Activated T-helper 17 cell treated with anti-CD3 and anti-CD28 coated beads, Interleukin-2, amount 50 U/mL, for 72 hours (primary cell): ENCODE measurements at regions not wholly inside any gene's neighbourhood (a gene's known extent, or its start where the extent isn't known, plus 50 kb on each side); places are given as distances from the start of the nearest gene placed in this dataset.
"Not testable (repeated sequence)": the region's sequence is repeated elsewhere in the genome, so short reads cannot be mapped to it uniquely, and the experiment has no call there.

Source experiments
- ATAC-seq: fragments of 150-1000 bp; cut with Tn5 transposase; replicated peaks from 2 replicates; pipeline ENCODE4 v1.10.0; 2021; ENCODE audit warnings: mild to moderate bottlenecking, moderate library complexity
- H3K27ac Mint-ChIP-seq: one replicate; pipeline ENCODE4 v1.8.0; 2022; ENCODE audit warnings: mixed read lengths
- H3K27me3 Mint-ChIP-seq: one replicate; pipeline ENCODE4 v1.8.0; 2022; ENCODE audit warnings: mixed read lengths
- H3K36me3 Mint-ChIP-seq: one replicate; pipeline ENCODE4 v1.8.0; 2022; ENCODE audit warnings: low read depth, mild to moderate bottlenecking, mixed read lengths
- H3K4me1 Mint-ChIP-seq: one replicate; pipeline ENCODE4 v1.8.0; 2022; ENCODE audit warnings: mixed read lengths
- H3K4me3 Mint-ChIP-seq: one replicate; pipeline ENCODE4 v1.8.0; 2022; ENCODE audit warnings: mild to moderate bottlenecking, mixed read lengths
- H3K9me3 Mint-ChIP-seq: one replicate; pipeline ENCODE4 v1.8.0; 2022; ENCODE audit warnings: mixed read lengths

DNA sequence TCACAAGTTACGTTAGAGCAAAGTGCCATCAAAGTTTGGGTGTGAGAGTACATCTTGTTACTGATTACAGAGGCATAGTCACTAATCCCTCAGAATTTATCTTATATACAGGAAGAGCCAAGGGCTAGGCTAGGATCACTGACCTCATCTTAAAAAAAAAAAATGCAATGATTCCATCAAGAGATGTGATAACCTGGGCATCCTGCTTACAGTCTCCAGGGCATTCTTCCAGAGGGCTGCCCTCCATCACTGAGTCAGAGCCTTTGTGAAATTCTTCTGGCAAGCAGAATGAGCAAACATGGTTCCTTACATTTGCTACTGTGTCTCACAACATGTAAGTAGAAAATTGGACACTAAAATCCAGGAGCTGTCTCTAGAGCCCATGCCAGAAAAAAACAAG, 410.6 kb downstream of the ZFHX3 start:
- Mint-ChIP-seq H3K9me3 (peaks cover 11% of the 10 kb centered on the region), H3K4me1 (no peaks in the 10 kb centered on the region), H3K27me3 (no peaks in the 10 kb centered on the region), H3K36me3 (no peaks in the 10 kb centered on the region), H3K4me3 (no peak overlapping the region), H3K27ac (no peak overlapping the region)
- no peak for ATAC-seq

DNA sequence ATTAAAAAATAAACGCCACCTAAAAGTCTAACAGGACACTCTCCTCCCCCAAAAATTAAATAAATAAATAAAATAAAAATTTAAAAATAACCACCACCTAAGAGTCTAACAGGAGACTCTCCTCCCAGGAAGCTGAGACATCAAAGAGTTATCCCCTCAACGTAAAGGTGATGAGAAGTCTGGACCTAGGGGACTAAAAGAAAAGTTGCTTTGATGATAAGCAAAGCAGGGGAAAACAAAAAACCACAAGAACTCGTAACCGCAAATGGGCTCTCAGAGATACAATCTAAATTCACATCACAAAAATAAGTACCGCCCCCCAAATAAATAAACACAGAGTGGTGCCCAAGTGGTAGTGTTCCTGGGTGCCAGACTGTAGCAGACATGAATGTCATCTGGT, 412.2 kb downstream of the ZFHX3 start:
- Mint-ChIP-seq H3K36me3 (no peaks in the 10 kb centered on the region), H3K9me3 (peaks cover 11% of the 10 kb centered on the region), H3K4me3 (no peak overlapping the region), H3K27me3 (no peaks in the 10 kb centered on the region), H3K4me1 (no peaks in the 10 kb centered on the region), H3K27ac (no peak overlapping the region)
- no peak for ATAC-seq

DNA sequence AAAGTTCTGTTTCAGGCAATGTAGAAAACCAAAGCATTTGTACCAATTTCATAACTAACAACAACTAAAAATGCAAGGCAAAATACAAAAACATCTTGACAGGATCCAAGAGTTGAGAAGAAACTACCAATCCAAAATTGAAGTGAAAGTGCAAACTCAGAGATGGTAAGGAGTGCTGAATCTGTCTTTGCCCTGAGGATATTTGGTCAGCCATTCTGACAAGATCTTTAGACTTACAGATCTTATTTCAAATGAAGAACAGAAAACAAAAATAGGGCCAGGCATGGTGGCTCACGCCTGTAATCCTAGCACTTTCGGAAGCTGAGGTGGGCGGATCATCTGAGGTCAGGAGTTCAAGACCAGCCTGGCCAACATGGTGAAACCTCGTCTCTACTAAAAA, 412.8 kb downstream of the ZFHX3 start:
- H3K27ac Mint-ChIP-seq, result no peak overlapping the region
- peaks cover 11% of the 10 kb centered on the region for H3K9me3 Mint-ChIP-seq
- no peaks in the 10 kb centered on the region for H3K4me1 Mint-ChIP-seq
- no peak overlapping the region for H3K4me3 Mint-ChIP-seq
- H3K27me3 Mint-ChIP-seq, result no peaks in the 10 kb centered on the region
- ATAC-seq, result no peak
- H3K36me3 Mint-ChIP-seq, result no peaks in the 10 kb centered on the region

DNA sequence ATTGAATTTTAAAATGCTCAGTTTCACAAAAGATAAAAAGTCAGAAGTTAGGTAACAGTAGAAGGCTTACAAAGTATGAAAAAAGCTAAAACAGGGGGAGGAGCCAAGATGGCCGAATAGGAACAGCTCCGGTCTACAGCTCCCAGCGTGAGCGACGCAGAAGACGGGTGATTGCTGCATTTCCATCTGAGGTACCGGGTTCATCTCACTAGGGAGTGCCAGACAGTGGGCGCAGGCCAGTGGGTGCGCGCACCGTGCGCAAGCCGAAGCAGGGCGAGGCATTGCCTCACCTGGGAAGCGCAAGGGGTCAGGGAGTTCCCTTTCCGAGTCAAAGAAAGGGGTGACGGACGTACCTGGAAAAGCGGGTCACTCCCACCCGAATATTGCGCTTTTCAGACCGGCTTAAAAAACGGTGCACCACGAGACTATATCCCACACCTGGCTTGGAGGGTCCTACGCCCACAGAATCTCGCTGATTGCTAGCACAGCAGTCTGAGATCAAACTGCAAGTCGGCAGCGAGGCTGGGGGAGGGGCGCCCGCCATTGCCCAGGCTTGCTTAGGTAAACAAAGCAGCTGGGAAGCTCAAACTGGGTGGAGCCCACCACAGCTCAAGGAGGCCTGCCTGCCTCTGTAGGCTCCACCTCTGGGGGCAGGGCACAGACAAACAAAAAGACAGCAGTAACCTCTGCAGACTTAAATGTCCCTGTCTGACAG, 420.6 kb downstream of the ZFHX3 start:
- not testable (repeated sequence) for ATAC-seq, H3K36me3 Mint-ChIP-seq, H3K4me3 Mint-ChIP-seq, H3K27me3 Mint-ChIP-seq, H3K4me1 Mint-ChIP-seq, H3K27ac Mint-ChIP-seq
- peaks cover 12% of the 10 kb centered on the region for H3K9me3 Mint-ChIP-seq

DNA sequence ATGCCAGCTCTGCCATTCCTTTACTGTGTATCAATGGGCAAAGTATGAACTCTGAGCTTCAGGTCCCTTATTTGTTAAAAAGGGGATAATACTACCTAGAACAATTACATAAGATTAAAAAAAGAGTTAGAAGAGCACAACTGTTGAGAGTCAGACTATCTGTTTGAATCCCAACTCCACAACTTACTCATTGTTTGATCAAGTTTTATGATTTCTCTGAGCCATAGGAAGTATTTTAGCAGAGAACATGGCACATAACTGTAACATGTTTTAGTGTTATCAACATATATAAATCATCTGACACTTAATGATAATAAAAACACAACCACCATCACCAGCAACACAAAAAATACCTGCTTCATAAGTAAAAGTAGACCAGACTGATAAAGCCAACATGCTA, 421.3 kb downstream of the ZFHX3 start:
- ATAC-seq, result no peak
- Mint-ChIP-seq H3K27ac (no peak overlapping the region), H3K4me1 (no peaks in the 10 kb centered on the region), H3K27me3 (no peaks in the 10 kb centered on the region), H3K9me3 (peaks cover 12% of the 10 kb centered on the region), H3K4me3 (no peak overlapping the region), H3K36me3 (no peaks in the 10 kb centered on the region)

DNA sequence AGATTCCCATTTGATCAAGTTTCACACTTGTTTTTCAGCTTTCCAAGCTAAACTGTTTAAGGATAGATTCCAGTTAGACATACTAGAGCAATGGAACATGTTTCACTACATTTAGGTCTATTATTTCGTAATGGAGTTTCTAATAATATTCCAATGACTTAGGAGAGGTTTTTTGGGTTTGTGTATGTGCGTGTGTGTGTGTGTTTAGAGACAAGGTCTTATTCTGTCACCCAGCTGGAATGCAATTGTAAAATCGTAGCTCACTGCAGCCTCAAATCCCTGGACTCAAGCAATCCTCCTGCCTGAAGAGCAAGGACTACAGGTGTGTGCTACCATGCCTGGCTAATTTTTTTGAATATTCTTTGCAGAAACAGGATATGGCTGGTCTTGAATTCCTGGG, 426.3 kb downstream of the ZFHX3 start:
- no peak for ATAC-seq
- H3K27me3 Mint-ChIP-seq, result no peaks in the 10 kb centered on the region
- peaks cover 7% of the 10 kb centered on the region for H3K9me3 Mint-ChIP-seq
- no peak overlapping the region for H3K4me3 Mint-ChIP-seq
- H3K4me1 Mint-ChIP-seq, result no peaks in the 10 kb centered on the region
- no peak overlapping the region for H3K27ac Mint-ChIP-seq
- no peaks in the 10 kb centered on the region for H3K36me3 Mint-ChIP-seq

DNA sequence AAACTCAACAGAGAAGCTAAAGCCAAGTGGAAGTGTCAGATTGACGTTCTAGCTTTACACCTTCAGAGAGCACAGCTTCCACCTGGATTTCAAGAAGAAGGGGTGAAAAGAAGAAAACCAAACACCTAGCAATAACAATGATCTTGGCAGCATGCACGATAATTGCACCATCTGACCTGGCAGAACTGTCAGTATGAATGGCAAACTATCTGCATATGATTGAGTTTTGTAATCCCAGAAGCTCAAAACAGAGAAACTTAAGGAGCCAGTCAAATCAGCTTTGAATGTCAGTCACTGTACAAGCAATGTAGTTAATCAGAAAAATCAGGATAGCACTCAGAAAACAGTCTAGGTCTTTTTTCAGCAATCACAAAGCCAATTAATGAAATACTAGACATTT, 427.1 kb downstream of the ZFHX3 start:
- Mint-ChIP-seq H3K27ac (no peak overlapping the region), H3K4me1 (no peaks in the 10 kb centered on the region), H3K36me3 (no peaks in the 10 kb centered on the region), H3K9me3 (peaks cover 3% of the 10 kb centered on the region), H3K4me3 (no peak overlapping the region), H3K27me3 (no peaks in the 10 kb centered on the region)
- ATAC-seq, result no peak

DNA sequence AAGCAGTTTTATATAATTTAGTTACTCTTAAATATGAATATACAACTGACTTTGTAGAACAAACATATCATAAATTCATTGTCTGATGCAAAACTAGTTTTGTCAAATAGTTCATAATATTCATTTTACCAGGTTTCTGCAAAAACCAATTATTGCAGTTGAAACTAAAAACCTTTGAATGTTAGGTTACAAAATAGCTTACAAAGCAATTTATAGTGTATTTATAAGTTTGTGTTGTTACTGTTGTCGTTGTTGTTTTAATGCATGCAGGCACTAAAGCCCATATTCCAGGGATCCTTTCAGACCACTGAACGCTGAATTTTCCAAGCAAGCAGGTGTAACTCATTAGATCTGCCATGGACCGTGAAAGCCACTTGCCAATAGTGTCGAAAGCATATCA, 427.6 kb downstream of the ZFHX3 start:
- Mint-ChIP-seq H3K9me3 (no peaks in the 10 kb centered on the region), H3K4me3 (no peak overlapping the region), H3K27ac (no peak overlapping the region), H3K27me3 (no peaks in the 10 kb centered on the region), H3K4me1 (no peaks in the 10 kb centered on the region), H3K36me3 (no peaks in the 10 kb centered on the region)
- ATAC-seq, result no peak

DNA sequence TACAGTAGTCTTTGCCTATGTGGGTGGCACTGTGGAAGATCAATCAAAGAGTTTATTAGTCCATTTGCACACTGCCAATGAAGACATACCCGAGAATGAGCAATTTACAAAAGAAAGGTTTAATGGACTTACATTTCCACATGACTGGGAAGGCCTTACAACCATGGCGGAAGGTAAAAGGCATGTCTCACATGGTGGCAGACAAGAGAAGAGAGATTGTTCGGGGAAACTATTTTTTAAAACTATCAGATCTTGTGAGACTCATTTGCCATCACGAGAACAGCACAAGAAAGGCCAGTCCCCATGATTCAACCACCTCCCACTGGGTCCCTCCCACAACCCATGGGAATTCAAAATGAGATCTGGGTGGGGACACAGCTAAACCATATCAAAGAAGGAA, 432.1 kb downstream of the ZFHX3 start:
- H3K9me3 Mint-ChIP-seq, result no peaks in the 10 kb centered on the region
- H3K27ac Mint-ChIP-seq, result no peak overlapping the region
- no peak overlapping the region for H3K4me3 Mint-ChIP-seq
- H3K36me3 Mint-ChIP-seq, result no peaks in the 10 kb centered on the region
- H3K4me1 Mint-ChIP-seq, result no peaks in the 10 kb centered on the region
- H3K27me3 Mint-ChIP-seq, result no peaks in the 10 kb centered on the region
- no peak for ATAC-seq

DNA sequence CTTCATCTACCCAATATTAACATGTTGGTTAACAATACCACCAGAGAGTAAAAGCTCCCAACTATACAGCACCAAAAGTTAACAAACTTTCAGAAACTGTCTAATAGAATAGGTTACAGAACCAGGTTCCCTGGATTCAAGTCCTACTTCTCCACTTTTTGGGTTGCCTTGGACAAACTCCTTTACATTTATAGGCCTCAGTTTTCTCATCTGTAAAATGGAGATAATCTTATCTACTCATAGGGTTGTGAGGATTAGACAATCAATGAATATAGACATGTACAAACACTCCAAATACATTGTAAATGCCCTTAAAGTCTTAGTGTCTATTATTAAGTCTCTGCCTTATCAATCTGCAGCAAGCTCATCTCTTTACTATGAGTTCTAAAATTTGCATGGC, 435.2 kb downstream of the ZFHX3 start:
- no peaks in the 10 kb centered on the region for H3K27me3 Mint-ChIP-seq
- H3K4me3 Mint-ChIP-seq, result no peak overlapping the region
- no peaks in the 10 kb centered on the region for H3K4me1 Mint-ChIP-seq
- no peak for ATAC-seq
- no peaks in the 10 kb centered on the region for H3K9me3 Mint-ChIP-seq
- H3K27ac Mint-ChIP-seq, result no peak overlapping the region
- no peaks in the 10 kb centered on the region for H3K36me3 Mint-ChIP-seq

DNA sequence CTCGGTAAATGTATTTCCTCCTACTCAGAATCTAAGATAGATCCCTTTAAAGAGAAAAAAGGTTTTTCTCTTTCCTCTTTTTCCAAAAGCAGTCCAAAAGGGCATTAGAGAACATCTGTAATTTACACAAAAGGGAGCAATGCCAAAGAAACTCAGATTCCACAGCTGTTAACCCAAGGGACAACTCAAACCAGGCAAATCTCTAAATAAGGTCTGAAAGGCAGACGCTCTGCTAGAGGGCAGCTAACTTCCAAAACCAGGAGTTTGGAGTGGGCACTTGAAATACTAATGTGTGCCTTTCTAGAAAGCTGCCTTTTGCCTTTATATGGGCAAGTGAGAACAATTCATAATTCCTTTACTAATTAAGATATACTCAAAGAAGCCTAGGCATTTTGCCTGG, 435.7 kb downstream of the ZFHX3 start:
- H3K27me3 Mint-ChIP-seq, result no peaks in the 10 kb centered on the region
- H3K4me1 Mint-ChIP-seq, result no peaks in the 10 kb centered on the region
- no peaks in the 10 kb centered on the region for H3K36me3 Mint-ChIP-seq
- no peak overlapping the region for H3K27ac Mint-ChIP-seq
- no peak overlapping the region for H3K4me3 Mint-ChIP-seq
- ATAC-seq, result no peak
- H3K9me3 Mint-ChIP-seq, result no peaks in the 10 kb centered on the region

DNA sequence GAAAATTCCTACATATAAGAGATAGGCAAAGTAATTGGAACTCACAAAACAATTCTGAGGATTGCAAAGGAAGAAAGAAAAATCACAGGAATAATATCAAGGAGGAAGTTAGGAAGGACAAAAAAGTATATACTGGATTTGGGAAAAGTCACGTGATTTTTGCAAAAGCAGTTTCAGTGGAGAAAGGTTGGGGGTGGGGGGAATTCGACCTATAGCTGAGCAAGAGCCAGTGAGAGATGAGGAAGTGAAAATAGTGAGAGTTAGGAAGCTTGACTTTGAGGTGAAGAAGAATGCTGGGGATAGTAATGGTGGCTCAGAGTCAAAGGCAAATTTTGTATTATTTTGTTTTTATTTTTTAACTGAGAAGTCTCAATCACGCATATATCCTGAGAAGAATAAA, 438.0 kb upstream of the PMFBP1 start:
- no peak overlapping the region for H3K4me3 Mint-ChIP-seq
- H3K9me3 Mint-ChIP-seq, result no peaks in the 10 kb centered on the region
- H3K4me1 Mint-ChIP-seq, result no peaks in the 10 kb centered on the region
- H3K27ac Mint-ChIP-seq, result no peak overlapping the region
- ATAC-seq, result no peak
- no peaks in the 10 kb centered on the region for H3K36me3 Mint-ChIP-seq
- no peaks in the 10 kb centered on the region for H3K27me3 Mint-ChIP-seq

DNA sequence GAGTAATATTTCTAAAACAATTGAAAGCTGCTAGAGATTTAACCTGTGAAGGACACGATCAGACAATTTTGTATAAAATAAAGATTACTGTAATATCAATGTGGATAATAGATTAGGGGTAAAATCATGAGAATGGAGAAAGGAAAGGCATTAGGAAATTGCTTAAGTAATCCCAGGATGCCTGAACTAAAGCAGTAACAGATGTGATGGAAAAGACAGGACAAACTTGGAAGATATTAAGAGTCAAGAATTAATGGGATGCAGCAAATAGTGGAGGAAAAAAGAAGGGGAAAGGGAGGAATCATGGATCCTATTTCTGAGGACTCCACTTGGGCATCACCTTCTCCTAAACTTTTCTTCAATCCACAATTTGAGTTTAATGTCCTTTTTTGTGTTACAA, 437.1 kb upstream of the PMFBP1 start:
- H3K27ac Mint-ChIP-seq, result no peak overlapping the region
- H3K4me3 Mint-ChIP-seq, result no peak overlapping the region
- no peaks in the 10 kb centered on the region for H3K9me3 Mint-ChIP-seq
- ATAC-seq, result no peak
- H3K27me3 Mint-ChIP-seq, result no peaks in the 10 kb centered on the region
- no peaks in the 10 kb centered on the region for H3K4me1 Mint-ChIP-seq
- no peaks in the 10 kb centered on the region for H3K36me3 Mint-ChIP-seq

DNA sequence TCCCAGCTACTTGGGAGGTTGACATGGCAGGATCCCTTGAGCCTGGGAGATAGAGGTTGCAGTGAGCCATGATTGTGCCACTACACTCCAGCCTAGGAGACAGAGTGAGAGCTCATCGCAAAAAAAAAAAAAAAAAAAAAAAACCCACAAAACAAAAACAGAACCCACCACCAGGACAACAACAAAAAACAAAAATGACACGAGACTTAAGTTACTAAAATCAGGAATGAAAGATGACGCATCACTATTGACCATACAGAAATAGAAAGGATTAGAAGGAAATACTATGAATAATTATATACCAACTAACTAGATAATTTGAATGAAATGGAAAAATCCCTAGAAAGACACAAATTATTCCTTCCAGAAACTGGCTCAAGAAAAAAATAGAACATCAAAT, 432.4 kb upstream of the PMFBP1 start:
- H3K27me3 Mint-ChIP-seq, result no peaks in the 10 kb centered on the region
- no peak overlapping the region for H3K4me3 Mint-ChIP-seq
- no peaks in the 10 kb centered on the region for H3K4me1 Mint-ChIP-seq
- peaks cover 5% of the 10 kb centered on the region for H3K9me3 Mint-ChIP-seq
- ATAC-seq, result no peak
- no peak overlapping the region for H3K27ac Mint-ChIP-seq
- no peaks in the 10 kb centered on the region for H3K36me3 Mint-ChIP-seq

DNA sequence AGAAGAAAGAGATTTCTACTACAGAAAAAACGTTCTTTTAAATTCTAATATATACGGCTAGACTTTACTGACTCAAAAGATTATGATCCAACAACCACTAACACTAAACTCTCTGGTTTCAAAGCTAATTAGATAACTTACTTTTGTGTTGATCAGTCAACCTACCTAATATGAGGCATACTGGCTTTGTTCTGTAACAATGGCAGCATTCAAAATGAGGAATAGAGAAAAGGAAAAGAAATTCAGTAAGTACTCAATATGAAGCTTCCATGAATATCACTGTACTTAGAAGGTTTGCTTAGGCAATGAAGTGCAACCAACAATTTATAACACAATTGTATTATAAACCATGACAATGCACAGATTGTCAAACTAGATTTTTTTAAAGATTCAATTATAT, 430.5 kb upstream of the PMFBP1 start:
- H3K4me3 Mint-ChIP-seq, result no peak overlapping the region
- H3K27ac Mint-ChIP-seq, result no peak overlapping the region
- H3K36me3 Mint-ChIP-seq, result no peaks in the 10 kb centered on the region
- H3K9me3 Mint-ChIP-seq, result peaks cover 5% of the 10 kb centered on the region
- H3K4me1 Mint-ChIP-seq, result no peaks in the 10 kb centered on the region
- ATAC-seq, result no peak
- no peaks in the 10 kb centered on the region for H3K27me3 Mint-ChIP-seq

DNA sequence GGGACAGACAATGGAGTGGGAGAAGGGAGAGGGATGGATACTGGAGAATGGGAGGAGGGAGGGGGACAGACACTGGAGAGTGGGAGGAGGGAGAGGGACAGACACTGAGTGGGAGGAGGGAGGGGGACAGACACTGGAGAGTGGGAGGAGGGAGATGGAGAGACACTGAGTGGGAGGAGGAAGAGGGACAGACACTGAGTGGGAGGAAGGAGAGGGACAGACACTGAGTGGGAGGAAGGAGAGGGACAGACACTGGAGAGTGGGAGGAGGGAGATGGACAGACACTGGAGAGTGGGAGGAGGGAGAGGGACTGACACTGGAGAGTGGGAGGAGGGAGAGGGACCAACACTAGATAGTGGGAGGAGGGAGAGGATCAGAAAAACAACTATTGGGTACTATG, 426.7 kb upstream of the PMFBP1 start:
- H3K9me3 Mint-ChIP-seq, result peaks cover 5% of the 10 kb centered on the region
- no peaks in the 10 kb centered on the region for H3K36me3 Mint-ChIP-seq
- no peak overlapping the region for H3K27ac Mint-ChIP-seq
- no peak for ATAC-seq
- H3K27me3 Mint-ChIP-seq, result no peaks in the 10 kb centered on the region
- no peak overlapping the region for H3K4me3 Mint-ChIP-seq
- no peaks in the 10 kb centered on the region for H3K4me1 Mint-ChIP-seq
